WTC11 (cell line): ENCODE measurements at regions not wholly inside any gene's neighbourhood (a gene's known extent, or its start where the extent isn't known, plus 50 kb on each side); places are given as distances from the start of the nearest gene placed in this dataset.

Experiments
- ATAC-seq: fragments of 200-7000 bp; cut with Tn5 transposase; 2 replicates; pipeline ENCODE4 v1.10.0; 2021; ENCODE audit warnings: mild to moderate bottlenecking, moderate library complexity
- CTCF ChIA-PET: fragments of 300-600 bp; sonication (Branson Sonifier 250); formaldehyde crosslinking; loops from one replicate; lab custom pipeline; 2021; ENCODE audit warnings: antibody characterized with exemption; lab: Charles Lee
- POLR2A ChIA-PET: fragments of 350-600 bp; sonication (Branson Sonifier 250); formaldehyde crosslinking; loops from one replicate; lab custom pipeline; 2021; ENCODE audit warnings: antibody characterized with exemption; lab: Charles Lee
- DNase-seq: peaks from one replicate; pipeline ENCODE4 v3.0.0; 2021; ENCODE audit warnings: low spot score
- H3K27ac Mint-ChIP-seq: 2 replicates; pipeline ENCODE4 v1.8.0; 2021; ENCODE audit warnings: mixed read lengths
- H3K27me3 Mint-ChIP-seq: 2 replicates; pipeline ENCODE4 v1.8.0; 2021; ENCODE audit warnings: low read depth, mild to moderate bottlenecking, moderate library complexity, mixed read lengths
- H3K36me3 Mint-ChIP-seq: 2 replicates; pipeline ENCODE4 v1.8.0; 2021; ENCODE audit warnings: mixed read lengths
- H3K4me1 Mint-ChIP-seq: 2 replicates; pipeline ENCODE4 v1.8.0; 2022; ENCODE audit warnings: mixed read lengths
- H3K4me3 Mint-ChIP-seq: 2 replicates; pipeline ENCODE4 v1.8.0; 2021; ENCODE audit warnings: mild to moderate bottlenecking, moderate library complexity, mixed read lengths
- H3K9me3 Mint-ChIP-seq: 2 replicates; pipeline ENCODE4 v1.8.0; 2021; ENCODE audit warnings: mixed read lengths
- AR ChIP-seq: fragments of 250-450 bp; sonication (Bioruptor Pico); IDR thresholded peaks from 2 replicates; pipeline ENCODE4 v1.9.0; 2021; ENCODE audit warnings: mild to moderate bottlenecking
- CBFB ChIP-seq: sonication (generic); formaldehyde crosslinking; IDR thresholded peaks from 2 replicates; pipeline ENCODE4 v1.8.1; 2022; ENCODE audit warnings: mild to moderate bottlenecking, low read depth, missing genetic modification reagents
- CDX4 ChIP-seq: fragments of 250-450 bp; sonication (Bioruptor Pico); IDR thresholded peaks from 2 replicates; pipeline ENCODE4 v1.9.0; 2021; ENCODE audit warnings: moderate library complexity, mild to moderate bottlenecking, inconsistent platforms, borderline replicate concordance
- E2F5 ChIP-seq: sonication (generic); formaldehyde crosslinking; IDR thresholded peaks from 2 replicates; pipeline ENCODE4 v1.8.1; 2022; ENCODE audit warnings: mild to moderate bottlenecking, moderate library complexity, missing genetic modification reagents
- ERG ChIP-seq: fragments of 250-450 bp; sonication (Bioruptor Pico); IDR thresholded peaks from 2 replicates; pipeline ENCODE4 v1.8.0; 2021; ENCODE audit warnings: mild to moderate bottlenecking
- FOXJ3 ChIP-seq: sonication (generic); formaldehyde crosslinking; IDR thresholded peaks from 2 replicates; pipeline ENCODE4 v1.9.0; 2021; ENCODE audit warnings: missing genetic modification reagents, mild to moderate bottlenecking, borderline replicate concordance
- FOXP1 ChIP-seq: sonication (generic); formaldehyde crosslinking; IDR thresholded peaks from 2 replicates; pipeline ENCODE4 v1.8.0; 2022; ENCODE audit warnings: missing genetic modification reagents, mild to moderate bottlenecking, moderate library complexity, borderline replicate concordance
- GRHL2 ChIP-seq: fragments of 250-450 bp; sonication (Bioruptor Pico); IDR thresholded peaks from 2 replicates; pipeline ENCODE4 v1.8.0; 2022; ENCODE audit warnings: mild to moderate bottlenecking, moderate library complexity; ENCODE audit not compliant: insufficient replicate concordance, severe bottlenecking
- IRF2 ChIP-seq: sonication (generic); formaldehyde crosslinking; IDR thresholded peaks from 2 replicates; pipeline ENCODE4 v1.8.0; 2022; ENCODE audit warnings: low read depth, missing genetic modification reagents, borderline replicate concordance
- NFE2L1 ChIP-seq: sonication (generic); formaldehyde crosslinking; IDR thresholded peaks from 2 replicates; pipeline ENCODE4 v1.8.1; 2023; ENCODE audit warnings: missing genetic modification reagents
- NR1H2 ChIP-seq: sonication (generic); formaldehyde crosslinking; IDR thresholded peaks from 2 replicates; pipeline ENCODE4 v1.9.0; 2021; ENCODE audit warnings: mild to moderate bottlenecking, moderate library complexity, missing genetic modification reagents
- PRDM15 ChIP-seq: sonication (generic); formaldehyde crosslinking; IDR thresholded peaks from 2 replicates; pipeline ENCODE4 v1.8.0; 2022; ENCODE audit warnings: missing genetic modification reagents
- PRRX2 ChIP-seq: fragments of 250-450 bp; sonication (Bioruptor Pico); IDR thresholded peaks from 2 replicates; pipeline ENCODE4 v1.8.0; 2021; ENCODE audit warnings: mild to moderate bottlenecking
- RELA ChIP-seq: sonication (generic); formaldehyde crosslinking; IDR thresholded peaks from 2 replicates; pipeline ENCODE4 v1.8.1; 2022; ENCODE audit warnings: missing genetic modification reagents, mild to moderate bottlenecking, borderline replicate concordance
- SOX15 ChIP-seq: fragments of 250-450 bp; sonication (Bioruptor Pico); IDR thresholded peaks from 2 replicates; pipeline ENCODE4 v1.9.0; 2021; ENCODE audit warnings: mild to moderate bottlenecking
- TP53 ChIP-seq: sonication (generic); formaldehyde crosslinking; IDR thresholded peaks from 2 replicates; pipeline ENCODE4 v1.8.1; 2023; ENCODE audit warnings: mild to moderate bottlenecking, missing genetic modification reagents
- USF1 ChIP-seq: sonication (generic); formaldehyde crosslinking; IDR thresholded peaks from 2 replicates; pipeline ENCODE4 v1.8.0; 2022; ENCODE audit warnings: mild to moderate bottlenecking, missing genetic modification reagents
- ZBTB43 ChIP-seq: sonication (generic); formaldehyde crosslinking; IDR thresholded peaks from 2 replicates; pipeline ENCODE4 v1.8.1; 2023; ENCODE audit warnings: mild to moderate bottlenecking, missing genetic modification reagents
- ZMAT4 ChIP-seq: fragments of 250-450 bp; sonication (Bioruptor Pico); IDR thresholded peaks from 2 replicates; pipeline ENCODE4 v1.9.0; 2021; ENCODE audit warnings: mild to moderate bottlenecking
- ZNF219 ChIP-seq: sonication (generic); formaldehyde crosslinking; IDR thresholded peaks from 2 replicates; pipeline ENCODE4 v1.8.0; 2023; ENCODE audit warnings: missing genetic modification reagents, mild to moderate bottlenecking, borderline replicate concordance
- ZNF263 ChIP-seq: sonication (generic); formaldehyde crosslinking; IDR thresholded peaks from 2 replicates; pipeline ENCODE4 v1.8.1; 2022; ENCODE audit warnings: low read depth, mild to moderate bottlenecking, moderate library complexity, missing genetic modification reagents
- ZNF317 ChIP-seq: sonication (generic); formaldehyde crosslinking; IDR thresholded peaks from 2 replicates; pipeline ENCODE4 v1.8.1; 2023; ENCODE audit warnings: low read depth, mild to moderate bottlenecking, moderate library complexity, missing genetic modification reagents, borderline replicate concordance
- ZNF423 ChIP-seq: fragments of 250-450 bp; sonication (Bioruptor Pico); IDR thresholded peaks from 2 replicates; pipeline ENCODE4 v2.1.2; 2022; ENCODE audit warnings: mild to moderate bottlenecking, moderate library complexity

- no peak for TF ChIP-seq AR (CRISPR knock-in tag)
- TF ChIP-seq FOXJ3 = no peak
- TF ChIP-seq CDX4 = no peak
- TF ChIP-seq ZMAT4 (CRISPR knock-in tag) = no peak
- TF ChIP-seq CBFB (CRISPR knock-in tag) = no peak
- no peak for TF ChIP-seq ERG (CRISPR knock-in tag)
- TF ChIP-seq NFE2L1 = no peak
- TF ChIP-seq USF1 = no peak
- no peak for TF ChIP-seq ZNF317 (CRISPR knock-in tag)
- no peak for TF ChIP-seq FOXP1 (CRISPR knock-in tag)
- TF ChIP-seq SOX15 = no peak
- TF ChIP-seq RELA = no peak
Measured at GRCh38 chr4:129437347-129437746, 341.4 kb downstream of the C4orf33 start (continued).

- no peak for DNase-seq
- TF ChIP-seq ZNF219 (no peak), GRHL2 (CRISPR knock-in tag) (no peak), PRRX2 (no peak), PRDM15 (CRISPR knock-in tag) (no peak), ZBTB43 (CRISPR knock-in tag) (no peak), IRF2 (CRISPR knock-in tag) (no peak), ZNF263 (CRISPR knock-in tag) (no peak), E2F5 (CRISPR knock-in tag) (no peak), ZNF423 (no peak), TP53 (CRISPR knock-in tag) (no peak), NR1H2 (CRISPR knock-in tag) (no peak)
- no peaks in the 10 kb centered on the region for H3K27me3 Mint-ChIP-seq
- ChIA-PET POLR2A (no interaction called here), CTCF (no interaction called here)
- no peaks in the 10 kb centered on the region for H3K36me3 Mint-ChIP-seq
- no peak overlapping the region for H3K4me3 Mint-ChIP-seq
- H3K27ac Mint-ChIP-seq = no peak overlapping the region
- H3K4me1 Mint-ChIP-seq = no peaks in the 10 kb centered on the region
- peaks cover 3% of the 10 kb centered on the region; the same call in 1 of the 2 replicates for H3K9me3 Mint-ChIP-seq
- ATAC-seq = no peak
Measured at GRCh38 chr4:129438456-129438981, 342.6 kb downstream of the C4orf33 start.
